ENCODE measurements at regions not wholly inside any gene's neighbourhood (a gene's known extent, or its start where the extent isn't known, plus 50 kb on each side); places are given as distances from the start of the nearest gene placed in this dataset.

DNA sequence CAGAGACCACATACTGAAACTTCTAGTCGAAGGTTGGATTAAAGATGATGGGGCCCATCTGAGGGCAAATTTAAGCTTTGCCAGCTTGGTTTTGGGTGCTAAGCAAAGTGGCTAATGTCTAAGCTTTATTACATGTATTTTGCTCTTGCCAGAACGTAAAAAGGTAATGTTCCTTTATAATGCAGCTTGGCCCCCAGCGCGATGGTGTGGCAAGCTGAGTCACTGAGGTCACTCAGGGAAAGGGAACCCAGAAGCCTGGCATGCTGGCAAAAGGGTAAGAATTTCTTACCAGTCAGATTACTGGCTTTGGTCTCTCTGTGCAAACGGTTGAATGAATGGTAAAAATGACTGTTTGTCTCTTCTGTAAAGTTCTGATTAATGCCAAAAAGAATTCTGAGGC lies 158.3 kb upstream of the KCND2 start:
- no peak for TF ChIP-seq POLR2A (IDR thresholded peaks at IDR 0.05)
- no peak for TF ChIP-seq POLR2AphosphoS5 (IDR thresholded peaks at IDR 0.05)
- TF ChIP-seq, protein P1, sequence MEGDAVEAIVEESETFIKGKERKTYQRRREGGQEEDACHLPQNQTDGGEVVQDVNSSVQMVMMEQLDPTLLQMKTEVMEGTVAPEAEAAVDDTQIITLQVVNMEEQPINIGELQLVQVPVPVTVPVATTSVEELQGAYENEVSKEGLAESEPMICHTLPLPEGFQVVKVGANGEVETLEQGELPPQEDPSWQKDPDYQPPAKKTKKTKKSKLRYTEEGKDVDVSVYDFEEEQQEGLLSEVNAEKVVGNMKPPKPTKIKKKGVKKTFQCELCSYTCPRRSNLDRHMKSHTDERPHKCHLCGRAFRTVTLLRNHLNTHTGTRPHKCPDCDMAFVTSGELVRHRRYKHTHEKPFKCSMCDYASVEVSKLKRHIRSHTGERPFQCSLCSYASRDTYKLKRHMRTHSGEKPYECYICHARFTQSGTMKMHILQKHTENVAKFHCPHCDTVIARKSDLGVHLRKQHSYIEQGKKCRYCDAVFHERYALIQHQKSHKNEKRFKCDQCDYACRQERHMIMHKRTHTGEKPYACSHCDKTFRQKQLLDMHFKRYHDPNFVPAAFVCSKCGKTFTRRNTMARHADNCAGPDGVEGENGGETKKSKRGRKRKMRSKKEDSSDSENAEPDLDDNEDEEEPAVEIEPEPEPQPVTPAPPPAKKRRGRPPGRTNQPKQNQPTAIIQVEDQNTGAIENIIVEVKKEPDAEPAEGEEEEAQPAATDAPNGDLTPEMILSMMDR (IDR thresholded peaks at IDR 0.05): no peak
